Astrocyte of the cerebellum (primary cell): ENCODE measurements at regions not wholly inside any gene's neighbourhood (a gene's known extent, or its start where the extent isn't known, plus 50 kb on each side); places are given as distances from the start of the nearest gene placed in this dataset.

ENCODE experiments used
- DNase-seq: peaks from one replicate; pipeline ENCODE4 v3.0.0-alpha.2; 2011; ENCODE audit warnings: low read depth
- H3K4me3 ChIP-seq: 2 replicates; pipeline ENCODE4 v1.5.1; 2011; ENCODE audit warnings: mild to moderate bottlenecking, low read depth, low read length, moderate library complexity
- CTCF ChIP-seq: IDR thresholded peaks from 2 replicates; pipeline ENCODE4 v1.5.1; 2012; ENCODE audit warnings: low read length, low read depth, moderate library complexity, mild to moderate bottlenecking; ENCODE audit errors: missing control alignments
- in situ Hi-C: cut with HindIII; loops from 2 replicates; pipeline ENCODE4 v1.10.0; 2017; ENCODE audit warnings: low sequenced_read_pairs

- TF ChIP-seq CTCF = no peak
- no peak overlapping the region for H3K4me3 ChIP-seq
- in situ Hi-C loops = no loop called here
- DNase-seq = peak; percentile 53
Measured at GRCh38 chr9:22395687-22396141, 50.9 kb upstream of the DMRTA1 start.
